ENCODE measurements at regions not wholly inside any gene's neighbourhood (a gene's known extent, or its start where the extent isn't known, plus 50 kb on each side); places are given as distances from the start of the nearest gene placed in this dataset.

DNA sequence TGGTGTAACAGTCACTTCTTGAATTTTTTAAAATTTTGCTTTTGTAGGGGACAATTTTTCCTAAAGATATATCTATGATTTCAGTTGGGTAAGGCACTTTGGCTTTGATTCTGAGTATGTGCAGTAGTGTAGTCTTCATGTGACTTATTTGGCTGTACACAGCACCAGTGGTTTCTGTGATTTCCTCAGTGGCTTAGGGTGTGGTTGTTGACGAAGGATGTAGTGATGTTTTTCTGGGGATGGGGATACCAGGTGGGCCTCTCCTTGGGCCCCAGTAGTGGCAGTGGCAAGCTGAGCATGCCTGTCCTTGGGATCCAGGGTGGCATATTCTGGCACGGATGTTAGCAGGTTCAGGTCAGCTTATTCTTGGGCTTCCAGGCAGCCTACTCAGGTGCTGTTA, 364.9 kb upstream of the CADM1 start:
- peaks cover 13% of the 10 kb centered on the region for H3K4me1 Mint-ChIP-seq (ENCODE audit: unreplicated experiment)

DNA sequence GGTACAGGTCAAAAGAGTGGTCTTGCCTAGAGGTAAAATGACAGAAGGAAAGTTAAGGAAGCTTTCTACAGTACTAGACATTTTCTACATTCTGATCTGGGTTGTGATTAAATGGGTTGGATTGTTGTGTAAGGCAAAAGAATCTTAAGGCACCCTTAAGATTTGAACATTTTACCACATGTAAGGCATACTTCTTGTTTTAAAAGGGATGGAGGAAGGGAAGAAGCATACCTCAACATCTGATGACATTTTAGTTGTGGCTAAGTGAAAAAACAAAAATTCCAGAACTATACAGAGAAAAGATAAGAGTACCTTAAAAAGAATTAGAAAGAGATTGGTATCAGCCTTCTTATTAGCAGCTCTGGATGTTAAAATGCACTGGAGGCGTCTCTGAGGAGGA, 356.0 kb upstream of the CADM1 start:
- no peak for DNase-seq (ENCODE audit: low spot score)
- no peaks in the 10 kb centered on the region for H3K27me3 Mint-ChIP-seq (ENCODE audit: unreplicated experiment)
- no peak overlapping the region for H3K4me3 Mint-ChIP-seq (ENCODE audit: unreplicated experiment)
- no peaks in the 10 kb centered on the region for H3K4me1 Mint-ChIP-seq (ENCODE audit: unreplicated experiment)
- no peaks in the 10 kb centered on the region for H3K9me3 Mint-ChIP-seq (ENCODE audit: unreplicated experiment)
- TF ChIP-seq CTCF (IDR thresholded peaks at IDR 0.05; ENCODE audit: unreplicated experiment) = no peak
- no peaks in the 10 kb centered on the region for H3K36me3 Mint-ChIP-seq (ENCODE audit: low read depth, unreplicated experiment)
- no peak overlapping the region for H3K27ac Mint-ChIP-seq (ENCODE audit: unreplicated experiment)

More for the DNA sequence above, 364.9 kb upstream of the CADM1 start:
- Mint-ChIP-seq H3K27me3 (ENCODE audit: unreplicated experiment) (peaks cover 8% of the 10 kb centered on the region), H3K4me3 (ENCODE audit: unreplicated experiment) (peak overlapping the region; percentile 40), H3K36me3 (ENCODE audit: low read depth, unreplicated experiment) (no peaks in the 10 kb centered on the region), H3K9me3 (ENCODE audit: unreplicated experiment) (no peaks in the 10 kb centered on the region), H3K27ac (ENCODE audit: unreplicated experiment) (no peak overlapping the region)
- no peak for DNase-seq (ENCODE audit: low spot score)
- no peak for TF ChIP-seq CTCF (IDR thresholded peaks at IDR 0.05; ENCODE audit: unreplicated experiment)

- Mint-ChIP-seq H3K27ac (ENCODE audit: unreplicated experiment) (no peak overlapping the region), H3K36me3 (ENCODE audit: low read depth, unreplicated experiment) (no peaks in the 10 kb centered on the region), H3K4me3 (ENCODE audit: unreplicated experiment) (no peak overlapping the region), H3K4me1 (ENCODE audit: unreplicated experiment) (no peaks in the 10 kb centered on the region), H3K9me3 (ENCODE audit: unreplicated experiment) (no peaks in the 10 kb centered on the region), H3K27me3 (ENCODE audit: unreplicated experiment) (no peaks in the 10 kb centered on the region)
- no peak for DNase-seq (ENCODE audit: low spot score)
- TF ChIP-seq CTCF (IDR thresholded peaks at IDR 0.05; ENCODE audit: unreplicated experiment) = no peak
Measured at GRCh38 chr11:115848611-115849010, 344.4 kb upstream of the CADM1 start.

- TF ChIP-seq CTCF (IDR thresholded peaks at IDR 0.05; ENCODE audit: unreplicated experiment) = no peak
- Mint-ChIP-seq H3K4me1 (ENCODE audit: unreplicated experiment) (no peaks in the 10 kb centered on the region), H3K27ac (ENCODE audit: unreplicated experiment) (no peak overlapping the region), H3K36me3 (ENCODE audit: low read depth, unreplicated experiment) (no peaks in the 10 kb centered on the region), H3K9me3 (ENCODE audit: unreplicated experiment) (no peaks in the 10 kb centered on the region), H3K4me3 (ENCODE audit: unreplicated experiment) (no peak overlapping the region), H3K27me3 (ENCODE audit: unreplicated experiment) (no peaks in the 10 kb centered on the region)
- DNase-seq (ENCODE audit: low spot score) = no peak
Measured at GRCh38 chr11:115848080-115848479, 343.9 kb upstream of the CADM1 start.

GRCh38 chr11:115845872-115846271, 341.7 kb upstream of the CADM1 start:
- Mint-ChIP-seq H3K4me3 (ENCODE audit: unreplicated experiment) (no peak overlapping the region), H3K36me3 (ENCODE audit: low read depth, unreplicated experiment) (no peaks in the 10 kb centered on the region), H3K4me1 (ENCODE audit: unreplicated experiment) (no peaks in the 10 kb centered on the region), H3K27me3 (ENCODE audit: unreplicated experiment) (no peaks in the 10 kb centered on the region), H3K9me3 (ENCODE audit: unreplicated experiment) (no peaks in the 10 kb centered on the region), H3K27ac (ENCODE audit: unreplicated experiment) (no peak overlapping the region)
- TF ChIP-seq CTCF (IDR thresholded peaks at IDR 0.05; ENCODE audit: unreplicated experiment) = no peak
- no peak for DNase-seq (ENCODE audit: low spot score)

Data from endothelial cell (in vitro differentiated cells).